ENCODE measurements at regions not wholly inside any gene's neighbourhood (a gene's known extent, or its start where the extent isn't known, plus 50 kb on each side); places are given as distances from the start of the nearest gene placed in this dataset.

DNA sequence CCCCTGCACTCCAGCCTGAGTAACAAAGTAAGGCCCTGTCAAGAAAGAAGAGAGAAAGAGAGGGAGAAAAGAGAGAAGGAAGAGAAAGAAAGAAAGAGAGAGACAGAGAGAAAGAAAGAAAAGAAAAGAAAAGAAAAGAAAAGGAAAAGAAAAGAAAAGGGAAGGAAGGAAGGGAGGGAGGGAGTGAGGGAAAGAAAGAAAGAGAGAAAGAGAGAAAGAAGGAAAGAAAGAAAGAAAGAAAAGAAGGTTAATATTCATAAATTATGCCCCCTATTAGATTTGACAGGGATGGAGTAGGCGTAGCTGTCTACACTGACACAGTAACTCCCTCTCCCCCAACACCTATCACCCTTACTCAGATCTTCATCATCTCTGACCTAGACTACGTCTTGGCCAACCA lies 202.3 kb downstream of the SP3 start:
- no peak overlapping the region for H3K27ac ChIP-seq (ENCODE audit: low read depth, low read length, severe bottlenecking)
- H3K36me3 ChIP-seq (ENCODE audit: control insufficient read depth, insufficient read depth, low read length), result no peaks in the 10 kb centered on the region
- no peaks in the 10 kb centered on the region for H3K4me1 ChIP-seq (ENCODE audit: control insufficient read depth, insufficient read depth, low read length, poor library complexity, severe bottlenecking)
- no peak overlapping the region for H3K4me3 ChIP-seq (ENCODE audit: extremely low read depth, insufficient read depth, low read length, poor library complexity, severe bottlenecking)
- 84% methylated on average over 2 of the region's 2 CpGs; no CpG with 5 or more reads in 1 of the 2 experiments for WGBS, 2 experiments (ENCODE audit: insufficient coverage in 2 of 2)
- no peaks in the 10 kb centered on the region for H3K9me3 ChIP-seq (ENCODE audit: control insufficient read depth, low read length)

- WGBS, 2 experiments (ENCODE audit: insufficient coverage in 2 of 2), result no CpG with 5 or more reads among the region's 1 CpG
- Histone ChIP-seq H3K27ac (ENCODE audit: low read depth, low read length, severe bottlenecking) (no peak overlapping the region), H3K9me3 (ENCODE audit: control insufficient read depth, low read length) (no peaks in the 10 kb centered on the region), H3K4me1 (ENCODE audit: control insufficient read depth, insufficient read depth, low read length, poor library complexity, severe bottlenecking) (no peaks in the 10 kb centered on the region), H3K4me3 (ENCODE audit: extremely low read depth, insufficient read depth, low read length, poor library complexity, severe bottlenecking) (no peak overlapping the region), H3K36me3 (ENCODE audit: control insufficient read depth, insufficient read depth, low read length) (no peaks in the 10 kb centered on the region)
Measured at GRCh38 chr2:173763641-173764040, 201.5 kb downstream of the SP3 start.

GRCh38 chr2:173764094-173764493 lies 201.1 kb downstream of the SP3 start:
- H3K36me3 ChIP-seq (ENCODE audit: control insufficient read depth, insufficient read depth, low read length), result no peaks in the 10 kb centered on the region

GRCh38 chr2:173766537-173767289 lies 198.5 kb downstream of the SP3 start:
- 82 to 96% methylated on average over 5 of the region's 8 CpGs for WGBS, 2 experiments (ENCODE audit: insufficient coverage in 2 of 2)
- no peak overlapping the region for H3K4me3 ChIP-seq (ENCODE audit: extremely low read depth, insufficient read depth, low read length, poor library complexity, severe bottlenecking)
- no peaks in the 10 kb centered on the region for H3K36me3 ChIP-seq (ENCODE audit: control insufficient read depth, insufficient read depth, low read length)
- H3K4me1 ChIP-seq (ENCODE audit: control insufficient read depth, insufficient read depth, low read length, poor library complexity, severe bottlenecking), result no peaks in the 10 kb centered on the region
- H3K27ac ChIP-seq (ENCODE audit: low read depth, low read length, severe bottlenecking), result no peak overlapping the region
- no peaks in the 10 kb centered on the region for H3K9me3 ChIP-seq (ENCODE audit: control insufficient read depth, low read length)

More at GRCh38 chr2:173764094-173764493, 201.1 kb downstream of the SP3 start:
- Histone ChIP-seq H3K27ac (ENCODE audit: low read depth, low read length, severe bottlenecking) (no peak overlapping the region), H3K4me1 (ENCODE audit: control insufficient read depth, insufficient read depth, low read length, poor library complexity, severe bottlenecking) (no peaks in the 10 kb centered on the region), H3K9me3 (ENCODE audit: control insufficient read depth, low read length) (no peaks in the 10 kb centered on the region), H3K4me3 (ENCODE audit: extremely low read depth, insufficient read depth, low read length, poor library complexity, severe bottlenecking) (no peak overlapping the region)
- WGBS, 2 experiments (ENCODE audit: insufficient coverage in 2 of 2), result no CpG with 5 or more reads among the region's 6 CpGs

DNA sequence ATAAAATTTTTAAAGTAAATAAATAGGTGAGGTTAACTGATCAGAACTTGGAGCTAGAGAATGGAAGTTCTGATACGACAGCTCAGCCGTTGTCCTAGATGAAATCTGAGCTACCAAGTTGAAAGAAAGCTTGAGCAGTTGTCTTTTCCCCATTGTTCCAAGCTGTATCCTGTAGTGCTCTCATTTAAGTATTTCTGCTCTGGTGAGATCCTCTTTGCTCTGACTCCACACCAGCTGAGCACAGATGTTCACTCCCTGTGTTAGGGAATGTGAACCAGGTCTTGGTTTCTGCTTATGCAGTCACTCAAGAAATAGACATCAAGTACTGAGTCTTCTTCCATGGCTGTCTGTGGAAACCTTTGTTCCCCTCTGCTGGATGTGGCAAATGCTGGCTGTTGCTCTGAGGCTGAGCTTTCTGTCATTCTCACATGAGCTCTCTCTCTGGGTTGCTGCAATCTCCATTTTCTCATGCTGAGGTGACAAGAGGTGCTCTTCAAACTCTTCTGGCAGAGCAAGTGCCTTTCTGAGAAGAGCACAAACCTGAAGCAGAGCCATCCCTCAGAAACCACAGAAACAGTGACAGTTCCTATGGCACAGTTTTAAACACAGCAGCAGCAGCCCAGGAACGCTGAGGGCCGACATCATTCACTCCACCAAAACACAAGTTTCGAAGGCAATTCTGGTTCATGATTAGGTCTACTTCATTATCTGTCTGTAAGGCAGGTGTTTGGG lies 194.1 kb downstream of the SP3 start:
- H3K27ac ChIP-seq (ENCODE audit: low read depth, low read length, severe bottlenecking), result no peak overlapping the region
- no peaks in the 10 kb centered on the region for H3K36me3 ChIP-seq (ENCODE audit: control insufficient read depth, insufficient read depth, low read length)
- no peaks in the 10 kb centered on the region for H3K9me3 ChIP-seq (ENCODE audit: control insufficient read depth, low read length)
- H3K4me1 ChIP-seq (ENCODE audit: control insufficient read depth, insufficient read depth, low read length, poor library complexity, severe bottlenecking), result no peaks in the 10 kb centered on the region
- no peak overlapping the region for H3K4me3 ChIP-seq (ENCODE audit: extremely low read depth, insufficient read depth, low read length, poor library complexity, severe bottlenecking)
- 91 to 94% methylated on average over 2 of the region's 5 CpGs for WGBS, 2 experiments (ENCODE audit: insufficient coverage in 2 of 2)

DNA sequence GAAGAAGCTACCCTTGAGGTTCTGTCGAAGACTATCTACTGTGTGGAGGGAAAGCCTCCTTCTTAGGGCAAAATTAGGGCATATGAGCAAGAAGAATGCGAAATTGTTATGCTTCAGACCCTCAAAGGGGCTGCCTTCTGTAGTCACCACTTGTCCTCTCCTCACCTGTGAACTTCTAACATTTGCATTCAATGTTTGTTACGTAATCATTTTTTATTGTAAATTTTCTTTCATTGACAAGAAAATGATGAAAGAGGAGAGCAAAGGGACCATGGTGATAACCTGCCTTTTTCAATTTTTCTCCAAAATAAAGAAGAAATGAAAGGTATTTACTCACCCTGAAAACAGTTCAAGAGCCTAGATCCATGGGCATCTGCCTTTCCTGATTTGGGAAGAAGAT lies 193.0 kb downstream of the SP3 start:
- 78 to 85% methylated on average over 1 to 2 of the region's 3 CpGs for WGBS, 2 experiments (ENCODE audit: insufficient coverage in 2 of 2)
- Histone ChIP-seq H3K4me3 (ENCODE audit: extremely low read depth, insufficient read depth, low read length, poor library complexity, severe bottlenecking) (no peak overlapping the region), H3K4me1 (ENCODE audit: control insufficient read depth, insufficient read depth, low read length, poor library complexity, severe bottlenecking) (no peaks in the 10 kb centered on the region), H3K36me3 (ENCODE audit: control insufficient read depth, insufficient read depth, low read length) (no peaks in the 10 kb centered on the region), H3K9me3 (ENCODE audit: control insufficient read depth, low read length) (no peaks in the 10 kb centered on the region), H3K27ac (ENCODE audit: low read depth, low read length, severe bottlenecking) (no peak overlapping the region)

DNA sequence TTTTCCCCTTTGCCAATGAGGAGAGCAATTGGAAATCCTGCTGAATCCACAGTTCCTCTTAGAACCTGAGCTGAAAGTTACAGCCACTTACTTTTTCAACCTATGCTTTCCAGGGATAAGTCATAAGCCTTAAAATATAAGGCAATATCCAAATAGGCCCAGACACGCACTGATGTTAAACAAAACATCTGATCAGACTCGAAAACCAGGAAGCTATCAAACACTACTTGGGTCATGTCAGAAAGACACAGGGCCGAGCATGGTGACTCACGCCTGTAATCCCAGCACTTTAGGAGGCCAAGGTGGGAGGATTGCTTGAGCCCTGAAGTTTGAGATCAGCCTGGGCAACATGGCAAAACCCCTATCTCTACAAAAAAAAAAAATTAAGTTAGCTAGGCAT lies 192.1 kb downstream of the SP3 start:
- no peaks in the 10 kb centered on the region for H3K9me3 ChIP-seq (ENCODE audit: control insufficient read depth, low read length)
- H3K36me3 ChIP-seq (ENCODE audit: control insufficient read depth, insufficient read depth, low read length), result no peaks in the 10 kb centered on the region
- no peak overlapping the region for H3K27ac ChIP-seq (ENCODE audit: low read depth, low read length, severe bottlenecking)
- WGBS, 2 experiments (ENCODE audit: insufficient coverage in 2 of 2), result 74 to 77% methylated on average over 4 of the region's 4 CpGs
- H3K4me3 ChIP-seq (ENCODE audit: extremely low read depth, insufficient read depth, low read length, poor library complexity, severe bottlenecking), result no peak overlapping the region
- H3K4me1 ChIP-seq (ENCODE audit: control insufficient read depth, insufficient read depth, low read length, poor library complexity, severe bottlenecking), result no peaks in the 10 kb centered on the region

- WGBS, 2 experiments (ENCODE audit: insufficient coverage in 2 of 2), result 96 to 100% methylated on average over 1 to 2 of the region's 2 CpGs
- no peak overlapping the region for H3K4me3 ChIP-seq (ENCODE audit: extremely low read depth, insufficient read depth, low read length, poor library complexity, severe bottlenecking)
Measured at GRCh38 chr2:173775440-173775839, 189.7 kb downstream of the SP3 start.

GRCh38 chr2:173782681-173783080 lies 182.5 kb downstream of the SP3 start:
- Histone ChIP-seq H3K9me3 (ENCODE audit: control insufficient read depth, low read length) (peaks cover 3% of the 10 kb centered on the region), H3K36me3 (ENCODE audit: control insufficient read depth, insufficient read depth, low read length) (no peaks in the 10 kb centered on the region), H3K27ac (ENCODE audit: low read depth, low read length, severe bottlenecking) (no peak overlapping the region), H3K4me1 (ENCODE audit: control insufficient read depth, insufficient read depth, low read length, poor library complexity, severe bottlenecking) (no peaks in the 10 kb centered on the region), H3K4me3 (ENCODE audit: extremely low read depth, insufficient read depth, low read length, poor library complexity, severe bottlenecking) (no peak overlapping the region)
- WGBS, 2 experiments (ENCODE audit: insufficient coverage in 2 of 2), result 100% methylated on average over 2 of the region's 4 CpGs; no CpG with 5 or more reads in 1 of the 2 experiments

More at GRCh38 chr2:173775440-173775839, 189.7 kb downstream of the SP3 start:
- Histone ChIP-seq H3K27ac (ENCODE audit: low read depth, low read length, severe bottlenecking) (no peak overlapping the region), H3K4me1 (ENCODE audit: control insufficient read depth, insufficient read depth, low read length, poor library complexity, severe bottlenecking) (no peaks in the 10 kb centered on the region), H3K9me3 (ENCODE audit: control insufficient read depth, low read length) (no peaks in the 10 kb centered on the region), H3K36me3 (ENCODE audit: control insufficient read depth, insufficient read depth, low read length) (no peaks in the 10 kb centered on the region)

DNA sequence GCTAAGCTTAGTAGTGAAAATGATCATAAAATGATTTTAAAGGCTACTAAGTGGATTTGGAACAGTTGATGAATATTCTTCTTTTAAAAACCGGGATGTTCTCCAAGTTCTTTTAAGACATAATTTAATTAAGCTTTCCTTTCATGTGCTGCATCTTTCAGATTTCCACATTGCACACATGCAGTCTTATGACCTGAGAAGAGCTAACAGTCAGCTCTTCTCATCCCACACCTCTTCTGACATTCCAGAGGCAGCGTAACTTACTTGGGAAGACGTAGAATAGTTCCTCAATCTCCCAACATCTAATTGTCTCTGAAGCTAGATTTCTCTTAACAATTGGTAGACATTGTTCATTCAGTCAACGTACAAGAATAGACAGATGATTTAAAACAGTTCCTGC lies 181.8 kb downstream of the SP3 start:
- 90 to 100% methylated on average over 2 to 3 of the region's 4 CpGs for WGBS, 2 experiments (ENCODE audit: insufficient coverage in 2 of 2)
- Histone ChIP-seq H3K36me3 (ENCODE audit: control insufficient read depth, insufficient read depth, low read length) (no peaks in the 10 kb centered on the region), H3K9me3 (ENCODE audit: control insufficient read depth, low read length) (peaks cover 3% of the 10 kb centered on the region), H3K4me1 (ENCODE audit: control insufficient read depth, insufficient read depth, low read length, poor library complexity, severe bottlenecking) (no peaks in the 10 kb centered on the region), H3K4me3 (ENCODE audit: extremely low read depth, insufficient read depth, low read length, poor library complexity, severe bottlenecking) (no peak overlapping the region), H3K27ac (ENCODE audit: low read depth, low read length, severe bottlenecking) (no peak overlapping the region)

DNA sequence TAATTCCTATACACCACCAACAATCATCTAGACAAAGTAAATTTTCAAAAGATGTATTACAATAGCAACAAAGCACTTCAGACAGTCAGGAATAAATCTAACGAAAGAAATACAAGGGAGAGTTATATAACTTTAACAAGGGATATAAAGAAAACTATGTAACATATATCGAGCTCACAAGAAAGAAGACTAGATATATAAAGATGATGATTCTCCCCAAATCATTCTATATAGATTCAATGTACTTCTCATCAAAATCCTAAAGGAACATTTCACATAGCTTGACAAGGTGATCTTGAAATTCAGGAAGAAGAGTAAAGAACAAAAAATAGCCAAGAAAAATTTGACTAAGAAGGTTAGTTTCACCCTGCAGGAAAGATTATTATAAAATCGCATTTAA lies 179.4 kb downstream of the SP3 start:
- no peaks in the 10 kb centered on the region for H3K36me3 ChIP-seq (ENCODE audit: control insufficient read depth, insufficient read depth, low read length)
- no peak overlapping the region for H3K4me3 ChIP-seq (ENCODE audit: extremely low read depth, insufficient read depth, low read length, poor library complexity, severe bottlenecking)
- H3K4me1 ChIP-seq (ENCODE audit: control insufficient read depth, insufficient read depth, low read length, poor library complexity, severe bottlenecking), result no peaks in the 10 kb centered on the region
- 100% methylated on average over 1 of the region's 3 CpGs; no CpG with 5 or more reads in 1 of the 2 experiments for WGBS, 2 experiments (ENCODE audit: insufficient coverage in 2 of 2)
- no peak overlapping the region for H3K27ac ChIP-seq (ENCODE audit: low read depth, low read length, severe bottlenecking)
- H3K9me3 ChIP-seq (ENCODE audit: control insufficient read depth, low read length), result no peaks in the 10 kb centered on the region
